HCT116 (cell line): ENCODE measurements at regions not wholly inside any gene's neighbourhood (a gene's known extent, or its start where the extent isn't known, plus 50 kb on each side); places are given as distances from the start of the nearest gene placed in this dataset.

ENCODE experiments used
- CEBPB ChIP-seq: IDR thresholded peaks from 2 replicates; pipeline ENCODE4 v1.6.1; 2012; ENCODE audit warnings: low read depth
- EZH2 ChIP-seq: fragments of 200-600 bp; sonication (generic); IDR thresholded peaks from 2 replicates; pipeline ENCODE4 v1.6.1; 2017; ENCODE audit warnings: antibody characterized with exemption, mixed run types
- EZH2phosphoT487 ChIP-seq: fragments of 200-600 bp; IDR thresholded peaks from 2 replicates; pipeline ENCODE4 v1.6.1; 2018; ENCODE audit warnings: antibody characterized with exemption, borderline replicate concordance
- POLR2A ChIP-seq: IDR thresholded peaks from 2 replicates; pipeline ENCODE4 v1.7.0; 2011; ENCODE audit warnings: borderline replicate concordance; ENCODE audit not compliant: insufficient read depth, insufficient read length; ENCODE audit errors: extremely low read depth
- SIN3A ChIP-seq: IDR thresholded peaks from 2 replicates; pipeline ENCODE4 v1.6.1; 2012; ENCODE audit warnings: low read depth
- SP1 ChIP-seq: IDR thresholded peaks from 2 replicates; pipeline ENCODE4 v1.6.1; 2012; ENCODE audit warnings: low read depth
- YY1 ChIP-seq: IDR thresholded peaks from 2 replicates; pipeline ENCODE4 v1.6.1; 2011; ENCODE audit warnings: low read length, low read depth, moderate library complexity, mild to moderate bottlenecking; ENCODE audit not compliant: insufficient replicate concordance; ENCODE audit errors: extremely low read depth
- TF ChIP-seq, protein P1 (sequence below), 3 experiments: fragments of 200-600 bp in 1 of 3; sonication (generic) in 1 of 3; IDR thresholded peaks in 2 of 3; conservative IDR thresholded peaks in 1 of 3; 2 replicates each; pipeline ENCODE4 v1.5.1; 2012 to 2017; ENCODE audit warnings: low read depth in 2 of 3, low read length in 2 of 3, antibody characterized with exemption in 1 of 3, borderline replicate concordance in 1 of 3, control low read depth in 1 of 3, mild to moderate bottlenecking in 1 of 3, mixed read lengths in 1 of 3, mixed run types in 1 of 3, moderate library complexity in 1 of 3; ENCODE audit not compliant: insufficient read depth in 1 of 3
- TF ChIP-seq, protein P2 (sequence below): IDR thresholded peaks from 2 replicates; pipeline ENCODE4 v1.6.1; 2012

DNA sequence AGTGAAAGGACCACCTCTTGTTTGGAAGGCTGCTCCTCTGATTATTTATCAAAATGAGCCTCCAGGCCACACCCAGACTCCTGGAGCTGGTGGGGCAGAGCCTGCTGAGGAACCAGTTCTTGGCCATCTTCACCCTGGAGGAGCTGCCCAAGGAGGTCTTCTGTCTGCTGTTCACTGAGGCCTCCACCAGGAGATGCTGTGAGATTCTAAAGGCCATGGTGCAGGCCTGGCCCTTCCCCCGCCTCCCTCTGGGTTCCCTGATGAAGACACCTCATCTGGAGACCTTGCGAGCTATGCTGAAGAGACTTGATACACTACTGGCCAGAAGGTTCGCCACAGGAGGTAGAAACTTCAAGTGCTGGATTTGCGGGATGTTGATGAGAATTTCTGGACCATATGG is 61.7 kb upstream of the GJA8 start:
- TF ChIP-seq EZH2phosphoT487 (no peak), CEBPB (no peak), POLR2A (no peak), EZH2 (no peak), YY1 (no peak), SP1 (no peak), SIN3A (no peak)
- TF ChIP-seq, protein P1, sequence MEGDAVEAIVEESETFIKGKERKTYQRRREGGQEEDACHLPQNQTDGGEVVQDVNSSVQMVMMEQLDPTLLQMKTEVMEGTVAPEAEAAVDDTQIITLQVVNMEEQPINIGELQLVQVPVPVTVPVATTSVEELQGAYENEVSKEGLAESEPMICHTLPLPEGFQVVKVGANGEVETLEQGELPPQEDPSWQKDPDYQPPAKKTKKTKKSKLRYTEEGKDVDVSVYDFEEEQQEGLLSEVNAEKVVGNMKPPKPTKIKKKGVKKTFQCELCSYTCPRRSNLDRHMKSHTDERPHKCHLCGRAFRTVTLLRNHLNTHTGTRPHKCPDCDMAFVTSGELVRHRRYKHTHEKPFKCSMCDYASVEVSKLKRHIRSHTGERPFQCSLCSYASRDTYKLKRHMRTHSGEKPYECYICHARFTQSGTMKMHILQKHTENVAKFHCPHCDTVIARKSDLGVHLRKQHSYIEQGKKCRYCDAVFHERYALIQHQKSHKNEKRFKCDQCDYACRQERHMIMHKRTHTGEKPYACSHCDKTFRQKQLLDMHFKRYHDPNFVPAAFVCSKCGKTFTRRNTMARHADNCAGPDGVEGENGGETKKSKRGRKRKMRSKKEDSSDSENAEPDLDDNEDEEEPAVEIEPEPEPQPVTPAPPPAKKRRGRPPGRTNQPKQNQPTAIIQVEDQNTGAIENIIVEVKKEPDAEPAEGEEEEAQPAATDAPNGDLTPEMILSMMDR (IDR thresholded peaks at IDR 0.05 in 2 of 3, conservative IDR thresholded peaks at IDR 0.05 in 1 of 3; ENCODE audit: borderline replicate concordance in 1 of 3, insufficient read depth in 1 of 3, low read depth in 2 of 3, low read length in 2 of 3): peak in 2 of 3 experiments; percentile 47 to 48; a peak in 4 of 6 replicates
- TF ChIP-seq, protein P2, sequence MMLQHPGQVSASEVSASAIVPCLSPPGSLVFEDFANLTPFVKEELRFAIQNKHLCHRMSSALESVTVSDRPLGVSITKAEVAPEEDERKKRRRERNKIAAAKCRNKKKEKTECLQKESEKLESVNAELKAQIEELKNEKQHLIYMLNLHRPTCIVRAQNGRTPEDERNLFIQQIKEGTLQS: no peak
